Neural crest cell (in vitro differentiated cells): ENCODE measurements at regions not wholly inside any gene's neighbourhood (a gene's known extent, or its start where the extent isn't known, plus 50 kb on each side); places are given as distances from the start of the nearest gene placed in this dataset.

Experiments used
- DNase-seq: peaks from one replicate; pipeline ENCODE4 v3.0.0; 2021; ENCODE audit warnings: low read depth, mixed read lengths, low spot score
- H3K27ac Mint-ChIP-seq: one replicate; pipeline ENCODE4 v1.8.0; 2021; ENCODE audit warnings: mild to moderate bottlenecking, mixed read lengths; ENCODE audit not compliant: unreplicated experiment
- H3K27me3 Mint-ChIP-seq: 2 replicates; pipeline ENCODE4 v1.8.0; 2021; ENCODE audit warnings: low read depth, mild to moderate bottlenecking, mixed read lengths
- H3K36me3 Mint-ChIP-seq: 2 replicates; pipeline ENCODE4 v1.8.0; 2021; ENCODE audit warnings: low read depth, mild to moderate bottlenecking, mixed read lengths
- H3K4me1 Mint-ChIP-seq: 2 replicates; pipeline ENCODE4 v1.8.0; 2021; ENCODE audit warnings: mixed read lengths
- H3K4me3 Mint-ChIP-seq: one replicate; pipeline ENCODE4 v1.8.0; 2021; ENCODE audit warnings: mild to moderate bottlenecking, mixed read lengths
- H3K9me3 Mint-ChIP-seq: 2 replicates; pipeline ENCODE4 v1.8.0; 2021; ENCODE audit warnings: mixed read lengths
- TF ChIP-seq, protein P1 (sequence below): fragments of 200-600 bp; sonication (generic); conservative IDR thresholded peaks from 2 replicates; pipeline ENCODE4 v1.5.0; 2021; ENCODE audit warnings: antibody characterized with exemption, mild to moderate bottlenecking

DNA sequence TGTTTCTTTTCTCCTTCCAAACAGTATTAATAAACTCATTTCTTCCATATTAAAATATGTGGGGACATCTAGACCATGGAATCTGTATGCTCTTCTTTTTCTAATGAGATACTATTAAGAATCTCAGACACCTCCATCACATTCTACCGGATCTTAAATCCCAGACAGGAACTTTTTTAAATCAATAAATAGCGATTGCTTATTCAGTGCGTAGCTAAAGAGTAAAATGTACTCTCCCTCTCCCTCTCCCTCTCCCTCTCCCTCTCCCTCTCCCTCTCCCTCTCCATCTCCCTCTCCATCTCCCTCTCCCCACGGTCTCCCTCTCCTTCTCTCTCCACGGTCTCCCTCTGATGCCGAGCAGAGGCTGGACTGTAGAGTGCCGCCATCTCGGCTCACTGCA, 297.0 kb downstream of the HNRNPD start:
- Mint-ChIP-seq H3K4me3 (no peak overlapping the region), H3K36me3 (no peaks in the 10 kb centered on the region), H3K9me3 (peaks cover 2% of the 10 kb centered on the region), H3K4me1 (no peaks in the 10 kb centered on the region), H3K27me3 (peaks cover 17% of the 10 kb centered on the region), H3K27ac (no peak overlapping the region)
- TF ChIP-seq, protein P1, sequence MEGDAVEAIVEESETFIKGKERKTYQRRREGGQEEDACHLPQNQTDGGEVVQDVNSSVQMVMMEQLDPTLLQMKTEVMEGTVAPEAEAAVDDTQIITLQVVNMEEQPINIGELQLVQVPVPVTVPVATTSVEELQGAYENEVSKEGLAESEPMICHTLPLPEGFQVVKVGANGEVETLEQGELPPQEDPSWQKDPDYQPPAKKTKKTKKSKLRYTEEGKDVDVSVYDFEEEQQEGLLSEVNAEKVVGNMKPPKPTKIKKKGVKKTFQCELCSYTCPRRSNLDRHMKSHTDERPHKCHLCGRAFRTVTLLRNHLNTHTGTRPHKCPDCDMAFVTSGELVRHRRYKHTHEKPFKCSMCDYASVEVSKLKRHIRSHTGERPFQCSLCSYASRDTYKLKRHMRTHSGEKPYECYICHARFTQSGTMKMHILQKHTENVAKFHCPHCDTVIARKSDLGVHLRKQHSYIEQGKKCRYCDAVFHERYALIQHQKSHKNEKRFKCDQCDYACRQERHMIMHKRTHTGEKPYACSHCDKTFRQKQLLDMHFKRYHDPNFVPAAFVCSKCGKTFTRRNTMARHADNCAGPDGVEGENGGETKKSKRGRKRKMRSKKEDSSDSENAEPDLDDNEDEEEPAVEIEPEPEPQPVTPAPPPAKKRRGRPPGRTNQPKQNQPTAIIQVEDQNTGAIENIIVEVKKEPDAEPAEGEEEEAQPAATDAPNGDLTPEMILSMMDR: no peak
- no peak for DNase-seq

DNA sequence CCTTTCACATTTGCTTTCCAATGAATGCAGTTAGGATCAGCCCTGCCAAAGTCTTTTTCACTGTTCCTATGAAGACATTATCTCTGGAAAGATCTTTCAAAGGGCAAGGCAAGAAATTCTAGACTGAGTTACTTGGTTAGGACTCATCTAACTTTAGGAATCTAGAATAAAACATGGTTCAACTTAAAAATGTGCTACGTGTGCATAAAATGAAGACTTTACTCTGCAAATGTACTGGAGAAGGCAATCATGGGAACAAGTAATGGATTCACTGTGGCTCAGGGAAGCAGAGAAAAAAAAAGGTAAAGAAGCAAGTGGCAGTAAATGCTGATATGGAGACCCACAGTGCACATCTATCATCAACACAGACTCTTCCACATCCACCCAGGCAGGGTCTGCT, 297.4 kb downstream of the HNRNPD start:
- H3K4me1 Mint-ChIP-seq: no peaks in the 10 kb centered on the region
- peaks cover 2% of the 10 kb centered on the region for H3K9me3 Mint-ChIP-seq
- no peaks in the 10 kb centered on the region for H3K36me3 Mint-ChIP-seq
- H3K27ac Mint-ChIP-seq: no peak overlapping the region
- TF ChIP-seq, protein P1: no peak
- H3K27me3 Mint-ChIP-seq: peaks cover 20% of the 10 kb centered on the region
- DNase-seq: no peak
- no peak overlapping the region for H3K4me3 Mint-ChIP-seq

DNA sequence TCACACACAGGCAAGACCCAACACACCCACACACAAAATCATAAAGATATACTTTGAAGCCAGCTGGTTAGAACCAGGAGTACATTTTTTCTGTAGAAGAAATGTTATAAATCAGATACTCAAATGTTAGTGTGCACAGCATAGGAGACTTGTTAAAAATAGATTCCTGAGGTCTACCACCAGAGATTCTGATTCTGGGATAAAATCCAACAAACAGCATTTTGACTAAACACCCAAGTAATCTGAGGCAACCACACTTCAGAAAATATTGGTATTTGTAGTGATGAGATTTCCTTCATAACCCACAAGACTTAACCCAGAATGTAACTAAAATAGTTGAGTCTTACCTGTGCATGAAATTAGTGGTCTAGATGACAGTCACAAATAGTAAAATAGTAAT, 301.8 kb downstream of the HNRNPD start:
- H3K27me3 Mint-ChIP-seq: peaks cover 32% of the 10 kb centered on the region

DNA sequence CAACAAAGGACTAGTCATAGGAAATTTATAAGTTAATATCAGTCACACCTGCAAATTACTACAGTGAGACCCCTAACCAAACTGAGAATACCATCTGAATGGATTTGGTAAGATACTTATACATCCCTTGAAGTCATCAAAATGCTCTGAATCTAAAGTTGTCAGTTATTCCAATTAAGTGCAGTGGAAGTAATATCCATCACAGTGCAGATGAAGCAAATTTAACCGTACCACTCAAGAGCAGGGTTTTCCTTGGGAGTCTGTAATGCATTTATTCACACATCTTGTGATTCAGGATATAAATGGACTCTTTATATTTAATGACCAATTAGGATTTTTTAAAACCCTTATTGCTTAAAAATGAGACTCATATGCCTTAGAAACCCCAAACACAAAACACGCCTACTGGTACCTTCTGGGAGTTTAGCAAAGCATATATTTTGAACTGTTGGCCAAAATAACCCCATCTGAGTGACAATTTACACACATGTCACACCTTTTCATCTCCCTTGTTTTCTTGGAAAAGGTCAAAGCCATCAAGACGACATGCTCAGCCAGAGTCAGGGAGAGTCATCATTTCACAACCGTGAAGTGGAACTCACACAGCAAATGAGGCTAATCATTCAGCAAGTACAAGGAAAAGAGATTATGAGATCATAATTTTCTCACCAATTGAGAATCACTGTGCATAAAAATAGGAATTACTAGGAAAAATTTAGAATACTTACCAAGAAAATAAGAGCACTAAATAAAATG, 303.7 kb downstream of the HNRNPD start:
- no peaks in the 10 kb centered on the region for H3K4me1 Mint-ChIP-seq
- H3K4me3 Mint-ChIP-seq: no peak overlapping the region
- no peaks in the 10 kb centered on the region for H3K36me3 Mint-ChIP-seq
- no peaks in the 10 kb centered on the region for H3K9me3 Mint-ChIP-seq
- TF ChIP-seq, protein P1: no peak
- no peak overlapping the region for H3K27ac Mint-ChIP-seq
- peaks cover 37% of the 10 kb centered on the region for H3K27me3 Mint-ChIP-seq
- DNase-seq: no peak

More for the DNA sequence above, 301.8 kb downstream of the HNRNPD start:
- TF ChIP-seq, protein P1: no peak
- no peak for DNase-seq
- Mint-ChIP-seq H3K27ac (no peak overlapping the region), H3K9me3 (peaks cover 2% of the 10 kb centered on the region), H3K36me3 (no peaks in the 10 kb centered on the region), H3K4me3 (no peak overlapping the region), H3K4me1 (no peaks in the 10 kb centered on the region)

DNA sequence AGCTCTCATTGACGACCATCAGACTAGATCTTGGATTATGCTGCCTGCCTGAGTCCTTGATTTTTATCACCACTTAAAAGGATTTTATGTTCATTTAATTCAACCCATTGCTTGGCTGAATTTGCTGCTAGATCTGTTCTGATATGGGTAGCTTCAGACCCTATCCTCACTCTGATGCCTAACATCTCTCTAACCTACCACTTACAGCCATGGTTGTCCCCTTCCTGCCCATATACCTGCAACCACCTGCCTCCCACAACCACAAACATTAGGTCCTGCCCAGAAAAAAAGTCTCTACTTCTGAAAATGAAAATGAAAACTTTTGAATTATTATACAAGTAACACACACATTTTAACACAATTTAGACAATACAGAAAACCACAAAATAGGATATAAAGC, 310.8 kb downstream of the HNRNPD start:
- TF ChIP-seq, protein P1: no peak
- H3K27me3 Mint-ChIP-seq: peaks cover 49% of the 10 kb centered on the region
- no peak overlapping the region for H3K4me3 Mint-ChIP-seq
- no peak for DNase-seq
- H3K36me3 Mint-ChIP-seq: no peaks in the 10 kb centered on the region
- H3K27ac Mint-ChIP-seq: no peak overlapping the region
- H3K9me3 Mint-ChIP-seq: no peaks in the 10 kb centered on the region
- no peaks in the 10 kb centered on the region for H3K4me1 Mint-ChIP-seq
